GM12878 (cell line): ENCODE measurements at regions not wholly inside any gene's neighbourhood (a gene's known extent, or its start where the extent isn't known, plus 50 kb on each side); places are given as distances from the start of the nearest gene placed in this dataset.

Experiments
- BACH1 ChIP-seq: fragments of 450-650 bp; IDR thresholded peaks from 2 replicates; pipeline ENCODE4 v1.6.1; 2017; ENCODE audit warnings: mild to moderate bottlenecking, borderline replicate concordance
- BCL11A ChIP-seq: IDR thresholded peaks from 2 replicates; pipeline ENCODE4 v1.6.1; 2011; ENCODE audit warnings: low read depth, low read length
- BHLHE40 ChIP-seq, 2 experiments: fragments of 450-650 bp in 1 of 2; IDR thresholded peaks; 2 replicates each; pipeline ENCODE4 v1.6.1; 2011 to 2017; ENCODE audit warnings: low read depth in 2 of 2, borderline replicate concordance in 1 of 2, improper control_type of control experiment in 1 of 2, low read length in 1 of 2, mild to moderate bottlenecking in 1 of 2
- ETV6 ChIP-seq, 2 experiments: fragments of 450-650 bp in 1 of 2; IDR thresholded peaks in 1 of 2; conservative IDR thresholded peaks in 1 of 2; 2 replicates each; pipeline ENCODE4 v1.6.1; 2014; ENCODE audit warnings: antibody characterized with exemption in 1 of 2, borderline replicate concordance in 1 of 2, low read depth in 1 of 2, mild to moderate bottlenecking in 1 of 2, moderate library complexity in 1 of 2
- FOS ChIP-seq: IDR thresholded peaks from 3 replicates; pipeline ENCODE4 v1.6.1; 2011; ENCODE audit warnings: borderline replicate concordance; ENCODE audit not compliant: insufficient read length; ENCODE audit errors: extremely low read depth
- FOXK2 ChIP-seq: fragments of 450-650 bp; IDR thresholded peaks from 2 replicates; pipeline ENCODE4 v1.6.1; 2017; ENCODE audit warnings: mild to moderate bottlenecking, moderate library complexity
- FOXM1 ChIP-seq: IDR thresholded peaks from 2 replicates; pipeline ENCODE4 v1.6.1; 2012; ENCODE audit warnings: low read depth, mild to moderate bottlenecking, inconsistent platforms, low read length, moderate library complexity
- HCFC1 ChIP-seq: fragments of 150-350 bp; IDR thresholded peaks from 2 replicates; pipeline ENCODE4 v1.6.1; 2014; ENCODE audit warnings: low read length
- IRF4 ChIP-seq: IDR thresholded peaks from 2 replicates; pipeline ENCODE4 v1.6.1; 2011; ENCODE audit warnings: low read depth, low read length
- JUNB ChIP-seq: IDR thresholded peaks from 2 replicates; pipeline ENCODE4 v1.6.1; 2016; ENCODE audit warnings: antibody characterized with exemption, mild to moderate bottlenecking
- KDM1A ChIP-seq: fragments of 200-600 bp; sonication (generic); IDR thresholded peaks from 2 replicates; pipeline ENCODE4 v1.6.1; 2016; ENCODE audit warnings: borderline replicate concordance
- NRF1 ChIP-seq: conservative IDR thresholded peaks from 2 replicates; pipeline ENCODE4 v1.6.1; 2011; ENCODE audit warnings: mild to moderate bottlenecking, low read depth, low read length, improper control_type of control experiment
- POLR2AphosphoS5 ChIP-seq: IDR thresholded peaks from 2 replicates; pipeline ENCODE4 v1.6.1; 2011; ENCODE audit warnings: mild to moderate bottlenecking, low read length, inconsistent platforms
- RCOR1 ChIP-seq: conservative IDR thresholded peaks from 2 replicates; pipeline ENCODE4 v1.6.1; 2012; ENCODE audit warnings: low read depth, low read length, improper control_type of control experiment
- RUNX3 ChIP-seq: IDR thresholded peaks from 2 replicates; pipeline ENCODE4 v1.6.1; 2012; ENCODE audit warnings: low read length, inconsistent platforms
- SP1 ChIP-seq: IDR thresholded peaks from one replicate; pipeline ENCODE4 v1.6.1; 2011; ENCODE audit warnings: low read depth, low read length
- SPI1 ChIP-seq: IDR thresholded peaks from 2 replicates; pipeline ENCODE4 v1.6.1; 2011; ENCODE audit warnings: low read depth, mild to moderate bottlenecking, low read length, moderate library complexity, borderline replicate concordance; ENCODE audit not compliant: insufficient read depth
- SREBF1 ChIP-seq: IDR thresholded peaks from 2 replicates; pipeline ENCODE4 v1.6.1; 2012; ENCODE audit warnings: mild to moderate bottlenecking, low read length
- STAT3 ChIP-seq: IDR thresholded peaks from 2 replicates; pipeline ENCODE4 v1.6.1; 2011; ENCODE audit warnings: low read depth, low read length, improper control_type of control experiment
- TARDBP ChIP-seq: IDR thresholded peaks from 2 replicates; pipeline ENCODE4 v1.6.1; 2016; ENCODE audit warnings: borderline replicate concordance
- TBL1XR1 ChIP-seq: IDR thresholded peaks from 2 replicates; pipeline ENCODE4 v1.6.1; 2012; ENCODE audit warnings: low read depth, low read length, improper control_type of control experiment
- TCF12 ChIP-seq: IDR thresholded peaks from 2 replicates; pipeline ENCODE4 v1.6.1; 2011; ENCODE audit warnings: low read depth, mild to moderate bottlenecking, low read length
- YBX1 ChIP-seq: fragments of 450-650 bp; IDR thresholded peaks from 2 replicates; pipeline ENCODE4 v1.6.1; 2016; ENCODE audit warnings: antibody characterized with exemption
- ZNF217 ChIP-seq: fragments of 450-650 bp; IDR thresholded peaks from 2 replicates; pipeline ENCODE4 v1.6.1; 2017; ENCODE audit warnings: antibody characterized with exemption, mild to moderate bottlenecking
- ZNF24 ChIP-seq: fragments of 450-650 bp; IDR thresholded peaks from 2 replicates; pipeline ENCODE4 v1.6.1; 2017; ENCODE audit warnings: antibody characterized with exemption, mild to moderate bottlenecking
- ZNF274 ChIP-seq: IDR thresholded peaks from one replicate; pipeline ENCODE4 v1.8.0; 2011; ENCODE audit not compliant: insufficient read length, insufficient read depth
- ZNF592 ChIP-seq: fragments of 450-650 bp; IDR thresholded peaks from 2 replicates; pipeline ENCODE4 v1.6.1; 2017; ENCODE audit warnings: mild to moderate bottlenecking, moderate library complexity
- ZZZ3 ChIP-seq: IDR thresholded peaks from 2 replicates; pipeline ENCODE4 v1.6.1; 2011; ENCODE audit warnings: low read depth; ENCODE audit not compliant: control insufficient read depth, insufficient read length

- TF ChIP-seq SP1 (peak; percentile 17), FOXM1 (no peak), ZZZ3 (no peak), POLR2AphosphoS5 (no peak), NRF1 (no peak), BACH1 (no peak), ZNF24 (no peak), TARDBP (no peak), STAT3 (no peak), YBX1 (no peak), KDM1A (no peak), JUNB (0 out of 2 replicates have a peak, but pooled peaks have one; percentile 16), BCL11A (peak; percentile 50; the same call in 1 of the 2 replicates), BHLHE40 (IDR thresholded peaks at IDR 0.05; ENCODE audit: borderline replicate concordance in 1 of 2, low read depth in 2 of 2, low read length in 1 of 2) (peak; percentile 56 to 89; a peak in 2 of 4 replicates), ZNF592 (no peak), FOXK2 (no peak), FOS (no peak), RCOR1 (0 out of 2 replicates have a peak, but pooled peaks have one; percentile 26), RUNX3 (peak; percentile 59), IRF4 (0 out of 2 replicates have a peak, but pooled peaks have one; percentile 31), ZNF274 (no peak), ZNF217 (0 out of 2 replicates have a peak, but pooled peaks have one; percentile 55), SREBF1 (no peak), ETV6 (conservative IDR thresholded peaks at IDR 0.05 in 1 of 2, IDR thresholded peaks at IDR 0.05 in 1 of 2; ENCODE audit: borderline replicate concordance in 1 of 2, low read depth in 1 of 2) (no peak), TBL1XR1 (no peak), SPI1 (peak; percentile 45; the same call in 1 of the 2 replicates), HCFC1 (no peak), TCF12 (peak; percentile 94)
Measured at GRCh38 chr22:25485626-25486545, 78.6 kb upstream of the GRK3 start (continued).
